ENCODE measurements at regions not wholly inside any gene's neighbourhood (a gene's known extent, or its start where the extent isn't known, plus 50 kb on each side); places are given as distances from the start of the nearest gene placed in this dataset.

DNA sequence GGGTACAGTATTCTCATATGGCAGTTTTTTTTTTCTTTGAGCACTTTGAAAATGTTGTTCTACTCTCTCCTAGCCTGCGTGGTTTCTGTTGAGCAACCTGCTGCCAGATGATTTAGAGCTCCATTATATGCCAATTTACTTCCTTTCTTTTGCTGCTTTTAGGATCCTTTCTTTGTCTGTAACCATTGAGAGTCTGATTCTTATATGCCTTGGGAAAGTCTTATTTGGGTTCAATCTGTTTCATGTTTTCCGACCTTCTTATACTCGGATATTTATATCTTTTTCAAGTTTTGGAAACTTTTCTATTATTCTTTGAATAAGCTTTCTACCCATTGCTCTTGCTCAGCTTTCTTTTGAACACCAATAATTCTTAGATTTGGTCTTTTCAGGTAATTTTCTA lies 138.1 kb upstream of the RAG2 start:
- no peak for TF ChIP-seq EZH2phosphoT487 (IDR thresholded peaks at IDR 0.05; ENCODE audit: borderline replicate concordance, low read depth, low read length)
- TF ChIP-seq, protein P1, sequence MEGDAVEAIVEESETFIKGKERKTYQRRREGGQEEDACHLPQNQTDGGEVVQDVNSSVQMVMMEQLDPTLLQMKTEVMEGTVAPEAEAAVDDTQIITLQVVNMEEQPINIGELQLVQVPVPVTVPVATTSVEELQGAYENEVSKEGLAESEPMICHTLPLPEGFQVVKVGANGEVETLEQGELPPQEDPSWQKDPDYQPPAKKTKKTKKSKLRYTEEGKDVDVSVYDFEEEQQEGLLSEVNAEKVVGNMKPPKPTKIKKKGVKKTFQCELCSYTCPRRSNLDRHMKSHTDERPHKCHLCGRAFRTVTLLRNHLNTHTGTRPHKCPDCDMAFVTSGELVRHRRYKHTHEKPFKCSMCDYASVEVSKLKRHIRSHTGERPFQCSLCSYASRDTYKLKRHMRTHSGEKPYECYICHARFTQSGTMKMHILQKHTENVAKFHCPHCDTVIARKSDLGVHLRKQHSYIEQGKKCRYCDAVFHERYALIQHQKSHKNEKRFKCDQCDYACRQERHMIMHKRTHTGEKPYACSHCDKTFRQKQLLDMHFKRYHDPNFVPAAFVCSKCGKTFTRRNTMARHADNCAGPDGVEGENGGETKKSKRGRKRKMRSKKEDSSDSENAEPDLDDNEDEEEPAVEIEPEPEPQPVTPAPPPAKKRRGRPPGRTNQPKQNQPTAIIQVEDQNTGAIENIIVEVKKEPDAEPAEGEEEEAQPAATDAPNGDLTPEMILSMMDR (conservative IDR thresholded peaks at IDR 0.05; ENCODE audit: low read length): no peak

Measured in OCI-LY7 (cell line).